ACC112 (cell line): ENCODE measurements at regions not wholly inside any gene's neighbourhood (a gene's known extent, or its start where the extent isn't known, plus 50 kb on each side); places are given as distances from the start of the nearest gene placed in this dataset.
A peak's percentile ranks its signal among the peaks of the same experiment; 100 is the strongest.

Source experiments
- H2AFZ ChIP-seq: fragments of 200-600 bp; sonication (generic); one replicate; pipeline ENCODE4 v1.6.0; 2017; ENCODE audit warnings: antibody characterized with exemption, low read length; ENCODE audit not compliant: unreplicated experiment
- H3K27ac ChIP-seq: fragments of 200-600 bp; sonication (generic); 2 replicates; pipeline ENCODE4 v1.5.1; 2014; ENCODE audit warnings: low read depth, mild to moderate bottlenecking, antibody characterized with exemption, low read length, moderate library complexity
- H3K27me3 ChIP-seq: fragments of 200-600 bp; sonication (generic); 2 replicates; pipeline ENCODE4 v1.6.1; 2014; ENCODE audit warnings: mild to moderate bottlenecking, antibody characterized with exemption, low read length, moderate library complexity, mixed read lengths; ENCODE audit not compliant: insufficient read depth
- H3K36me3 ChIP-seq: fragments of 200-600 bp; sonication (generic); 2 replicates; pipeline ENCODE4 v1.6.1; 2016; ENCODE audit warnings: mild to moderate bottlenecking, antibody characterized with exemption, low read length, moderate library complexity, mixed read lengths; ENCODE audit not compliant: insufficient read depth
- H3K4me1 ChIP-seq: fragments of 200-600 bp; sonication (generic); one replicate; pipeline ENCODE4 v1.6.1; 2016; ENCODE audit warnings: low read length, mixed read lengths; ENCODE audit not compliant: insufficient read depth, unreplicated experiment, control insufficient read depth
- H3K4me3 ChIP-seq: fragments of 200-600 bp; sonication (generic); 2 replicates; pipeline ENCODE4 v1.5.1; 2014; ENCODE audit warnings: mild to moderate bottlenecking, low read depth, low read length
- H3K79me2 ChIP-seq: fragments of 200-600 bp; sonication (generic); one replicate; pipeline ENCODE4 v1.6.0; 2016; ENCODE audit warnings: low read length; ENCODE audit not compliant: control insufficient read depth, unreplicated experiment, insufficient read depth

GRCh38 chr2:53093355-53093754 lies 674.2 kb upstream of the CHAC2 start:
- Histone ChIP-seq H3K36me3 (no peaks in the 10 kb centered on the region), H3K4me1 (no peaks in the 10 kb centered on the region), H3K79me2 (no peaks in the 10 kb centered on the region)

GRCh38 chr2:53091183-53091582 lies 676.4 kb upstream of the CHAC2 start:
- Histone ChIP-seq H3K36me3 (no peaks in the 10 kb centered on the region), H3K27ac (no peak overlapping the region), H2AFZ (no peak overlapping the region), H3K4me3 (no peak overlapping the region), H3K4me1 (peaks cover 15% of the 10 kb centered on the region), H3K27me3 (no peaks in the 10 kb centered on the region), H3K79me2 (no peaks in the 10 kb centered on the region)

More at GRCh38 chr2:53093355-53093754, 674.2 kb upstream of the CHAC2 start:
- Histone ChIP-seq H3K4me3 (no peak overlapping the region), H3K27me3 (no peaks in the 10 kb centered on the region), H2AFZ (no peak overlapping the region), H3K27ac (no peak overlapping the region)

GRCh38 chr2:53087874-53088461 lies 679.6 kb upstream of the CHAC2 start:
- Histone ChIP-seq H3K79me2 (no peaks in the 10 kb centered on the region), H3K36me3 (no peaks in the 10 kb centered on the region), H3K27ac (peak overlapping the region; percentile 79), H3K4me1 (peaks cover 15% of the 10 kb centered on the region), H3K27me3 (no peaks in the 10 kb centered on the region), H3K4me3 (no peak overlapping the region), H2AFZ (peak overlapping the region; percentile 78)

- H2AFZ ChIP-seq: peak overlapping the region; percentile 78
- H3K4me1 ChIP-seq: peaks cover 15% of the 10 kb centered on the region
- H3K79me2 ChIP-seq: no peaks in the 10 kb centered on the region
- peak overlapping the region; percentile 79 for H3K27ac ChIP-seq
- peak overlapping the region; percentile 23; the same call in 1 of the 2 replicates for H3K4me3 ChIP-seq
- no peaks in the 10 kb centered on the region for H3K36me3 ChIP-seq
- H3K27me3 ChIP-seq: no peaks in the 10 kb centered on the region
Measured at GRCh38 chr2:53087262-53087873, 680.2 kb upstream of the CHAC2 start.

- Histone ChIP-seq H3K4me1 (no peaks in the 10 kb centered on the region), H3K27me3 (no peaks in the 10 kb centered on the region)
Measured at GRCh38 chr2:53077413-53077812, 690.2 kb upstream of the CHAC2 start.

GRCh38 chr2:53075760-53076159 lies 691.8 kb upstream of the CHAC2 start:
- Histone ChIP-seq H3K4me1 (no peaks in the 10 kb centered on the region), H3K27me3 (no peaks in the 10 kb centered on the region), H2AFZ (no peak overlapping the region), H3K36me3 (no peaks in the 10 kb centered on the region), H3K27ac (no peak overlapping the region), H3K79me2 (no peaks in the 10 kb centered on the region), H3K4me3 (no peak overlapping the region)

More at GRCh38 chr2:53077413-53077812, 690.2 kb upstream of the CHAC2 start:
- no peaks in the 10 kb centered on the region for H3K36me3 ChIP-seq
- H3K4me3 ChIP-seq: no peak overlapping the region
- H3K27ac ChIP-seq: no peak overlapping the region
- no peaks in the 10 kb centered on the region for H3K79me2 ChIP-seq
- H2AFZ ChIP-seq: no peak overlapping the region

GRCh38 chr2:53067533-53067932 lies 700.1 kb upstream of the CHAC2 start:
- Histone ChIP-seq H3K4me1 (no peaks in the 10 kb centered on the region), H3K4me3 (no peak overlapping the region), H2AFZ (no peak overlapping the region), H3K79me2 (no peaks in the 10 kb centered on the region), H3K36me3 (no peaks in the 10 kb centered on the region), H3K27me3 (no peaks in the 10 kb centered on the region), H3K27ac (no peak overlapping the region)

GRCh38 chr2:53067056-53067455 lies 700.5 kb upstream of the CHAC2 start:
- H3K79me2 ChIP-seq: no peaks in the 10 kb centered on the region
- no peak overlapping the region for H2AFZ ChIP-seq
- no peaks in the 10 kb centered on the region for H3K27me3 ChIP-seq

GRCh38 chr2:53064154-53064553 lies 703.5 kb upstream of the CHAC2 start:
- H3K79me2 ChIP-seq: no peaks in the 10 kb centered on the region
- no peak overlapping the region for H3K27ac ChIP-seq

More at GRCh38 chr2:53067056-53067455, 700.5 kb upstream of the CHAC2 start:
- Histone ChIP-seq H3K4me3 (no peak overlapping the region), H3K27ac (no peak overlapping the region), H3K36me3 (no peaks in the 10 kb centered on the region), H3K4me1 (no peaks in the 10 kb centered on the region)

GRCh38 chr2:53058526-53058925 lies 709.1 kb upstream of the CHAC2 start:
- Histone ChIP-seq H3K27ac (no peak overlapping the region), H3K79me2 (no peaks in the 10 kb centered on the region), H2AFZ (no peak overlapping the region), H3K36me3 (no peaks in the 10 kb centered on the region), H3K27me3 (no peaks in the 10 kb centered on the region), H3K4me1 (no peaks in the 10 kb centered on the region), H3K4me3 (no peak overlapping the region)

More at GRCh38 chr2:53064154-53064553, 703.5 kb upstream of the CHAC2 start:
- Histone ChIP-seq H2AFZ (no peak overlapping the region), H3K4me3 (no peak overlapping the region), H3K27me3 (no peaks in the 10 kb centered on the region), H3K36me3 (no peaks in the 10 kb centered on the region), H3K4me1 (no peaks in the 10 kb centered on the region)

- Histone ChIP-seq H3K4me3 (no peak overlapping the region), H3K27ac (no peak overlapping the region), H3K36me3 (no peaks in the 10 kb centered on the region), H3K4me1 (no peaks in the 10 kb centered on the region), H2AFZ (no peak overlapping the region), H3K27me3 (no peaks in the 10 kb centered on the region), H3K79me2 (no peaks in the 10 kb centered on the region)
Measured at GRCh38 chr2:53053937-53054336, 713.7 kb upstream of the CHAC2 start.
